Gastroesophageal sphincter (tissue), 3 donors: ENCODE measurements at regions not wholly inside any gene's neighbourhood (a gene's known extent, or its start where the extent isn't known, plus 50 kb on each side); places are given as distances from the start of the nearest gene placed in this dataset.

Source experiments
- CTCF ChIP-seq, 4 experiments: fragments of 200-600 bp in 2 of 4; fragments of 450-650 bp in 2 of 4; sonication (generic) in 1 of 4; IDR thresholded peaks; one replicate each; pipeline ENCODE4 v1.5.1; 2017 to 2019; ENCODE audit warnings: antibody characterized with exemption in 4 of 4, mild to moderate bottlenecking in 2 of 4, moderate library complexity in 2 of 4
- EP300 ChIP-seq: sonication (generic); formaldehyde crosslinking; IDR thresholded peaks from one replicate; pipeline ENCODE4 v1.6.1; 2017; ENCODE audit warnings: antibody characterized with exemption, mild to moderate bottlenecking
- POLR2A ChIP-seq, 2 donors: fragments of 450-650 bp; IDR thresholded peaks; one replicate each; pipeline ENCODE4 v1.6.1; 2017; ENCODE audit warnings: antibody characterized with exemption in 2 of 2, mild to moderate bottlenecking in 2 of 2, moderate library complexity in 1 of 2
- POLR2AphosphoS5 ChIP-seq: sonication (generic); formaldehyde crosslinking; IDR thresholded peaks from one replicate; pipeline ENCODE4 v1.6.1; 2017; ENCODE audit warnings: antibody characterized with exemption

DNA sequence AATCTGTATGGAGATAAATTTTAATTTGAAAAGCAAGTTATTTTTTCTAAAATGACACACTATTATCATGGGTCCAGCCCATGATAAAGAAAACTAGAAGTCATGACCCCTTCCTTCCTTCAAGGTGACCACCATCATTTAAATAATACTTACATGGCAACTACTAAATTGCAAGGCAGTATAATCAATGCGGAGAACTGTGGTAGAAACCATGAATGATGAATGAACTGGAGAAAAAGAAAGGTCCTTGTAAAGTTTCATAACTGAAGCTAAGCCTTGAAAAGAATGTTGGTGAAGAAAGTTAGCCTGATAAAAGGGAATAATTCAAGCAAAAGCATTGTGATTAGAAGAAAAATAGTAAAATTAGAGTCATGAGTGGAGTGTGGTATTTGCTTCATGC, 222.9 kb upstream of the TBC1D5 start:
- TF ChIP-seq EP300, result no peak
- TF ChIP-seq CTCF (IDR thresholded peaks at IDR 0.05), result no peak
- TF ChIP-seq POLR2AphosphoS5, result no peak
- no peak for TF ChIP-seq POLR2A (IDR thresholded peaks at IDR 0.05)
